SK-N-SH treated with all-trans-retinoic acid at 6 μM for 48 hours (cell line): ENCODE measurements at regions not wholly inside any gene's neighbourhood (a gene's known extent, or its start where the extent isn't known, plus 50 kb on each side); places are given as distances from the start of the nearest gene placed in this dataset.

ENCODE experiments used
- ISL1 ChIP-seq: fragments of 250-450 bp; sonication (Bioruptor Pico); IDR thresholded peaks from 2 replicates; pipeline ENCODE4 v2.1.2; 2022; ENCODE audit warnings: mild to moderate bottlenecking, moderate library complexity
- RARB ChIP-seq: fragments of 250-450 bp; sonication (Bioruptor Pico); IDR thresholded peaks from 2 replicates; pipeline ENCODE4 v1.8.0; 2021; ENCODE audit warnings: mild to moderate bottlenecking, moderate library complexity
- ZFP30 ChIP-seq: fragments of 450-650 bp; formaldehyde crosslinking; IDR thresholded peaks from 2 replicates; pipeline ENCODE4 v1.5.0; 2022; ENCODE audit warnings: mild to moderate bottlenecking, moderate library complexity
- TF ChIP-seq, protein P1 (sequence below): fragments of 250-450 bp; sonication (Bioruptor Pico); IDR thresholded peaks from 2 replicates; pipeline ENCODE4 v1.8.0; 2021; ENCODE audit warnings: low read depth, mild to moderate bottlenecking, moderate library complexity, borderline replicate concordance

DNA sequence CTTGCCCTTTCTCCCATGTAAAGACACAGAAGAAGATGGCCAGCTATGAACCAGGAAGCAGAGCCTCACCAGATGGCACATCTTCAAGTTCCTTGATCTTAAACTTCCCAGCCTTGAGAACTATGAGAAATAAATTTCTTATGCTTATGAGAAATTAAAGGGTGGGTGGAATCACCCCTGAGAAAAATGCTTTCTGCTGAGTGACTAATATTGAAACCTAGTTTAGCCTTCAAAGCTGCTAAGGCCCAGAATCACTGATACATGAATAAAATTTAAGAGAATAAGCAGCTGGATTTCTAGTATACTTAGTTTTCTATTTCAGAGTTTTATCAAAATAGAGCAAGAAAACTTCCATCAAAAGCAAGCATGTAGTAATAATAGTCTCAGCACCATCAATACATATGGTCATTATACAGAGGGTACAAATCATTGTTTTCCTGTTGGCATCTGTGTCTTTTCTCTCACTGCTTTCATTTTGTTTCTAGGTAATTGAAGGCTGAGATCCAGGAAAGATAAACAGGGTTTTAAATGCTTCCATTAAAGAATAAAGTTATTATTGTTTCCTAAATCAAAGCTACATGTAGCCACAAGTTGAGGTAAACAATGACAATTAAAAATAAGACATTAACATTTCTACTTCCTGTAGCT, 53.3 kb upstream of the COL5A2 start:
- no peak for TF ChIP-seq ZFP30 (CRISPR knock-in tag)
- no peak for TF ChIP-seq RARB (CRISPR knock-in tag)
- TF ChIP-seq, protein P1, sequence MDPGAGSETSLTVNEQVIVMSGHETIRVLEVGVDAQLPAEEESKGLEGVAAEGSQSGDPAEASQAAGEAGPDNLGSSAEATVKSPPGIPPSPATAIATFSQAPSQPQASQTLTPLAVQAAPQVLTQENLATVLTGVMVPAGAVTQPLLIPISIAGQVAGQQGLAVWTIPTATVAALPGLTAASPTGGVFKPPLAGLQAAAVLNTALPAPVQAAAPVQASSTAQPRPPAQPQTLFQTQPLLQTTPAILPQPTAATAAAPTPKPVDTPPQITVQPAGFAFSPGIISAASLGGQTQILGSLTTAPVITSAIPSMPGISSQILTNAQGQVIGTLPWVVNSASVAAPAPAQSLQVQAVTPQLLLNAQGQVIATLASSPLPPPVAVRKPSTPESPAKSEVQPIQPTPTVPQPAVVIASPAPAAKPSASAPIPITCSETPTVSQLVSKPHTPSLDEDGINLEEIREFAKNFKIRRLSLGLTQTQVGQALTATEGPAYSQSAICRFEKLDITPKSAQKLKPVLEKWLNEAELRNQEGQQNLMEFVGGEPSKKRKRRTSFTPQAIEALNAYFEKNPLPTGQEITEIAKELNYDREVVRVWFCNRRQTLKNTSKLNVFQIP (CRISPR knock-in tag): no peak
- no peak for TF ChIP-seq ISL1 (CRISPR knock-in tag)
